Lung (tissue), 11 donors: ENCODE measurements at regions not wholly inside any gene's neighbourhood (a gene's known extent, or its start where the extent isn't known, plus 50 kb on each side); places are given as distances from the start of the nearest gene placed in this dataset.
A peak's percentile ranks its signal among the peaks of the same experiment; 100 is the strongest.

Source experiments
- ATAC-seq: fragments of 200-7000 bp; cut with Tn5 transposase; one replicate; pipeline ENCODE4 v1.9.1; 2020; ENCODE audit warnings: moderate number of reproducible peaks; ENCODE audit not compliant: insufficient read depth, low FRiP score
- DNase-seq, 3 donors: peaks; one replicate each; pipeline ENCODE4 v3.0.0-alpha.2; 2013 to 2017
- H3K27ac ChIP-seq, 2 donors: one replicate each; pipeline ENCODE4 v1.5.1; 2013; ENCODE audit warnings: mild to moderate bottlenecking in 2 of 2, moderate library complexity in 2 of 2, control low read depth in 1 of 2, inconsistent platforms in 1 of 2, low read depth in 1 of 2, low read length in 1 of 2
- H3K27me3 ChIP-seq, 3 donors: one replicate each; pipeline ENCODE4 v1.5.1; 2013; ENCODE audit warnings: low read length in 2 of 3; ENCODE audit not compliant: control insufficient read depth in 3 of 3, insufficient read depth in 3 of 3
- H3K36me3 ChIP-seq, 4 donors: one replicate each; pipeline ENCODE4 v1.5.1; 2013; ENCODE audit warnings: low read length in 4 of 4, mild to moderate bottlenecking in 1 of 4, moderate library complexity in 1 of 4; ENCODE audit not compliant: control insufficient read depth in 4 of 4, insufficient read depth in 4 of 4
- H3K4me1 ChIP-seq, 5 donors: one replicate each; pipeline ENCODE4 v1.5.1; 2013; ENCODE audit warnings: low read length in 5 of 5, mild to moderate bottlenecking in 2 of 5, moderate library complexity in 1 of 5; ENCODE audit not compliant: control insufficient read depth in 5 of 5, insufficient read depth in 5 of 5
- H3K4me3 ChIP-seq: one replicate; pipeline ENCODE4 v1.5.1; 2013; ENCODE audit warnings: mild to moderate bottlenecking, control low read depth, moderate library complexity
- H3K9ac ChIP-seq, 2 donors: one replicate each; pipeline ENCODE4 v1.5.1; 2013; ENCODE audit warnings: low read length in 2 of 2, control low read depth in 1 of 2; ENCODE audit not compliant: insufficient read depth in 1 of 2
- H3K9me3 ChIP-seq, 4 donors: one replicate each; pipeline ENCODE4 v1.5.1; 2013; ENCODE audit warnings: low read length in 3 of 4, mild to moderate bottlenecking in 1 of 4, moderate library complexity in 1 of 4; ENCODE audit not compliant: control insufficient read depth in 4 of 4, insufficient read depth in 3 of 4
- CTCF ChIP-seq: IDR thresholded peaks from 2 replicates; pipeline ENCODE4 v1.5.1; 2012; ENCODE audit warnings: mild to moderate bottlenecking; ENCODE audit errors: control extremely low read depth, extremely low read depth
- WGBS, 2 donors: extraction: QIAGEN DNeasy Blood & Tissue Kit; methylation state at CpG; one replicate each; pipeline ENCODE4 v1.1.7; 2013; 5-methylcytosine and 5-hydroxymethylcytosine counted together
- donor health status: control.
- donor health status: control.
- donor health status: Bipolar disorder and iron deficiency.
- donor health status: healthy.
- donor health status: DM: yes; HTN: yes; CAD: no.

- no peaks in the 10 kb centered on the region for H3K9me3 ChIP-seq
- WGBS, 2 donors: 92 to 94% methylated on average over 8 of the region's 8 CpGs
- ATAC-seq (no peak), DNase-seq (no peak)
- H3K27me3 ChIP-seq: no peaks in the 10 kb centered on the region
- no peak overlapping the region for H3K9ac ChIP-seq
- H3K36me3 ChIP-seq: no peaks in the 10 kb centered on the region
- no peak overlapping the region for H3K27ac ChIP-seq
- TF ChIP-seq CTCF: no peak
- no peak overlapping the region for H3K4me3 ChIP-seq
- no peaks in the 10 kb centered on the region for H3K4me1 ChIP-seq
Measured at GRCh38 chr5:84796399-84796798, 411.7 kb upstream of the EDIL3 start.

- TF ChIP-seq CTCF: no peak
- no peaks in the 10 kb centered on the region for H3K27me3 ChIP-seq
- DNase-seq: peak in 2 of 3 donors; percentile 61 to 79
- no peak for ATAC-seq
- no peaks in the 10 kb centered on the region for H3K9me3 ChIP-seq
- no peak overlapping the region for H3K9ac ChIP-seq
- H3K36me3 ChIP-seq: no peaks in the 10 kb centered on the region
- H3K4me3 ChIP-seq: no peak overlapping the region
- H3K4me1 ChIP-seq: no peaks in the 10 kb centered on the region
- no peak overlapping the region for H3K27ac ChIP-seq
- 81 to 85% methylated on average over 2 of the region's 2 CpGs for WGBS, 2 donors
Measured at GRCh38 chr5:84794486-84795035, 409.9 kb upstream of the EDIL3 start.

- TF ChIP-seq CTCF: no peak
- WGBS, 2 donors: 76 to 89% methylated on average over 3 of the region's 3 CpGs
- Histone ChIP-seq H3K36me3 (no peaks in the 10 kb centered on the region), H3K27me3 (no peaks in the 10 kb centered on the region), H3K4me1 (no peaks in the 10 kb centered on the region), H3K4me3 (no peak overlapping the region), H3K9me3 (no peaks in the 10 kb centered on the region), H3K9ac (no peak overlapping the region), H3K27ac (no peak overlapping the region)
- ATAC-seq: no peak
- no peak for DNase-seq
Measured at GRCh38 chr5:84791730-84792129, 407.1 kb upstream of the EDIL3 start.

- Histone ChIP-seq H3K9me3 (no peaks in the 10 kb centered on the region), H3K27me3 (no peaks in the 10 kb centered on the region), H3K4me3 (no peak overlapping the region), H3K9ac (no peak overlapping the region), H3K36me3 (no peaks in the 10 kb centered on the region), H3K27ac (no peak overlapping the region), H3K4me1 (no peaks in the 10 kb centered on the region)
- ATAC-seq (no peak), DNase-seq (peak in 2 of 3 donors; percentile 6)
- no peak for TF ChIP-seq CTCF
Measured at GRCh38 chr5:84791138-84791537, 406.5 kb upstream of the EDIL3 start.
